RPMI8226 (cell line): ENCODE measurements at regions not wholly inside any gene's neighbourhood (a gene's known extent, or its start where the extent isn't known, plus 50 kb on each side); places are given as distances from the start of the nearest gene placed in this dataset.
"Not testable (repeated sequence)": the region's sequence is repeated elsewhere in the genome, so short reads cannot be mapped to it uniquely, and the experiment has no call there.

Experiments
- DNase-seq: peaks from one replicate; pipeline ENCODE4 v3.0.0-alpha.2; 2015

DNA sequence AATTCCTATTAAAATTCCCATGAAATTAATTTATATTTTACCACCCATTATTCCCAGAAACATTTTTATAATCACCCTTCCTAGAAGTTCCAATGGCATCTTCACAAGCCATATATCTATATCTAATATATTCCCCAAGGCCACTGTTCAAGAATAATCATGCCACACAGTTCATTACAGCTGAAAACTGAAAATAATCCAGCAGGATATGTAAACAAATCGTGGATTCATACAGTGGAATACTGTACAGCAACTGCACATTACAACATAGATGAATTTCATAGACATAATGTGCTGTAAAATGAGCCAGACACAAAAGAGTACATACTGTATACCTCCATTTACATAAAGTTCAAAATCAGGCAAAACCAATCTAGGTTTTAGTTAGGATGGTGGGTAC is 63.9 kb upstream of the SERPINE2 start:
- no peak for DNase-seq

DNA sequence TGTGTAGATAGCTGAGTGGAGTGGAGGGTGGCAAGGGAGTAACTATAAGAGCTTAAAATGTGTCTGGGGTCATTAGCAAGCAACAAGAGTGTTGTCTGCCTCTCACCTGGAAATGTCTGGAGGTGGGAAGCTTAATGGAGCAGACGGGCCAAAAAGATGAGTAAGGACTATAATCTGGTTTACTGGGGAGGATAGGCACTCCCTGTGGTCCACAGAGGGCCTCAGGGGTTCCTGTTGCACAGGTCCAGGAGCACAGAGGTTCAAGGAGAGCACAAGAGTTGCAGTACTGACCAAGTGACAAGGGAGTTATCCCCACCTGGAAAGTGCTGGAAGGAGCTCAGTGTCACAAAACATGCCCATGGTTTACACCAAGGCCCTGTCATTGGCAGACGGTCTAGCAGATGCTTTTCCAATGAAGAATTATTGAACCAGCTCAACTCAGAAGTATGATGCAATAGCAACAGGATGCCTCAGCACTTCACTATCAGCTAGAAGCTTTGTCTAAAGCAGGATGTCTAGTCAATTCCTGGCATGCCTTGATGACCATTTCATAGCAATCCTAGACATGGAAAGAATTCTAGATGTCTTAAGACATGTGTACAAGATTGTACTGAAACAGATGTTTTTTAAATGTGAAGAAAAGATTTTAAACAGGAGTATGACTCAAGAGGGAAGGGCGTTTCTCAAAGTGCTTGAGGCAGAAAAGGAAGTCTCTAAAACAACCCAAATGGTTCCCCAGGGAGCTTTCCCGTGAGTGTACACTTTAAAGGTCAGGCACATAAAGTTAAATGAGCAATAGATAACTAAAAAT is 62.9 kb upstream of the SERPINE2 start:
- DNase-seq = no peak

- no peak for DNase-seq
Observed at GRCh38 chr2:224099861-224100643, 61.0 kb upstream of the SERPINE2 start.

DNA sequence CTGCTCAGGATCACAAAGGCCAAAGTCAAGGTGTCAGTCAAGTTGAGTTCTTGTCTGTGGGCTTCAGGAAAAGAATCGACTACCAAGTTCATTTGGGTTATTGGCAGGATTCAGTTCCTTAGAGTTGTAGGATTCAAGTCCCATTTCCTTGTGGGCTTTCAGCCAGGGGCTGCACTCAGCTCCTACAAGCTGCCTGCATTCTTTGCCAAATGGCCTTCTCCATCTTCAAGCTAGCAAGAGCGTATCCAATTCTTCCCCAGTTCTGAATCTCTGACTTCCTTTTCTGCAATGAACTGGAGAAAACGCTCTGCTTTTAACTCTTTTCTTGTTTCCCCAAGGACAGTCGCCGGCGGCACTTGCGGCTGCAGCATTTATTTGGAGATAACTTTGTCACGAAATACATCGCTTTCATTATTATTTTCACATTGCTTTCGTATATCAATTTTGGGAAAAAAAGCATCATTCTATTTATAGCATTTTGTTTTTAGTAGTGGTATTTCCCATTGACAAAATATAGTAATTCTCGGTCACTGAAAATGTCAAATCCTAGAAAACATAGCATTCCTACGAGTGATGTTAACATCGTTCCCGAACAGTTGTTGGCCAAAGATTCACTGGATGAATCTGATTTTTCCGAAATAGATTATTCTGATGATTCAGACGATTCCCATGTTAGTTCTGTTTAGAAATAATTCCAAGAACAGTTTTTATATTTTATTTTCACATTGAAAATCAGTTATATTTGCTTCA is 59.6 kb upstream of the SERPINE2 start:
- no peak for DNase-seq

- DNase-seq = no peak
Observed at GRCh38 chr2:224094413-224094812, 55.3 kb upstream of the SERPINE2 start.

- DNase-seq = not testable (repeated sequence)
Observed at GRCh38 chr2:224091671-224092070, 52.6 kb upstream of the SERPINE2 start.

GRCh38 chr2:224089606-224090005 is 50.5 kb upstream of the SERPINE2 start:
- DNase-seq = not testable (repeated sequence)
